PC-9 (cell line): ENCODE measurements at regions not wholly inside any gene's neighbourhood (a gene's known extent, or its start where the extent isn't known, plus 50 kb on each side); places are given as distances from the start of the nearest gene placed in this dataset.

Source experiments
- BruUV-seq: library from RNA; stranded (reverse); fragments of 400-500 nt; replicated peaks from 2 replicates; lab custom pipeline; 2021; lab: Mats Ljungman, UMichigan
- CTCF ChIA-PET: fragments of 300-600 bp; sonication (Branson Sonifier 250); formaldehyde crosslinking; loops from one replicate; lab custom pipeline; 2022; ENCODE audit warnings: antibody characterized with exemption; lab: Charles Lee
- POLR2A ChIA-PET: fragments of 300-600 bp; sonication (Branson Sonifier 250); formaldehyde crosslinking; loops from one replicate; lab custom pipeline; 2022; ENCODE audit warnings: antibody characterized with exemption; ENCODE audit not compliant: unreplicated experiment; lab: Charles Lee
- DNase-seq, 2 experiments: peaks; one replicate each; pipeline versions ENCODE4 v3.0.0 to v3.0.0-alpha.2; 2015 to 2022; ENCODE audit warnings: mixed read lengths in 1 of 2
- H2AFZ ChIP-seq: fragments of 200-600 bp; sonication (generic); 2 replicates; pipeline ENCODE4 v1.8.1; 2017; ENCODE audit warnings: antibody characterized with exemption
- H3F3A ChIP-seq: fragments of 200-600 bp; sonication (generic); 2 replicates; pipeline ENCODE4 v1.8.1; 2017; ENCODE audit warnings: antibody characterized with exemption, mild to moderate bottlenecking, low read depth; ENCODE audit not compliant: insufficient read depth
- H3K27ac ChIP-seq: fragments of 200-600 bp; sonication (generic); 2 replicates; pipeline ENCODE4 v1.6.1; 2016; ENCODE audit warnings: mixed run types
- H3K27me3 ChIP-seq: fragments of 200-600 bp; sonication (generic); 2 replicates; pipeline ENCODE4 v1.6.1; 2016; ENCODE audit warnings: low read depth, mixed run types; ENCODE audit not compliant: insufficient read depth
- H3K36me3 ChIP-seq: fragments of 200-600 bp; sonication (generic); 2 replicates; pipeline ENCODE4 v1.6.1; 2016; ENCODE audit warnings: low read depth, mixed run types
- H3K4me1 ChIP-seq: fragments of 200-600 bp; sonication (generic); replicated peaks from 2 replicates; pipeline ENCODE4 v1.6.1; 2016; ENCODE audit warnings: mixed run types; ENCODE audit not compliant: insufficient read depth
- H3K4me2 ChIP-seq: fragments of 200-600 bp; sonication (generic); 2 replicates; pipeline ENCODE4 v1.6.1; 2017; ENCODE audit warnings: mixed run types
- H3K4me3 ChIP-seq: fragments of 200-600 bp; sonication (generic); 2 replicates; pipeline ENCODE4 v1.6.1; 2016; ENCODE audit warnings: mixed run types
- H3K79me2 ChIP-seq: fragments of 200-600 bp; sonication (generic); 2 replicates; pipeline ENCODE4 v1.6.1; 2017; ENCODE audit warnings: low read depth, mixed run types
- H3K9me2 ChIP-seq: fragments of 200-600 bp; sonication (generic); 2 replicates; pipeline ENCODE4 v1.8.1; 2017; ENCODE audit warnings: mild to moderate bottlenecking; ENCODE audit not compliant: insufficient read depth
- H3K9me3 ChIP-seq: fragments of 200-600 bp; sonication (generic); 2 replicates; pipeline ENCODE4 v1.8.1; 2016; ENCODE audit warnings: low read depth; ENCODE audit not compliant: insufficient read depth
- H4K20me1 ChIP-seq: fragments of 200-600 bp; sonication (generic); 2 replicates; pipeline ENCODE4 v1.8.1; 2017; ENCODE audit not compliant: insufficient read depth
- EZH2 ChIP-seq: fragments of 200-600 bp; sonication (generic); IDR thresholded peaks from 2 replicates; pipeline ENCODE4 v1.8.0; 2017; ENCODE audit warnings: antibody characterized with exemption, low read depth
- intact Hi-C: fragments of 100-400 bp; cut with micrococcal nuclease; formaldehyde crosslinking; loops from one replicate; pipeline ENCODE4 v1.10.0; 2022; ENCODE audit not compliant: unreplicated experiment
- TF ChIP-seq, protein P1 (sequence below): fragments of 200-600 bp; sonication (generic); conservative IDR thresholded peaks from 2 replicates; pipeline ENCODE4 v1.6.1; 2017; ENCODE audit warnings: mixed run types, antibody characterized with exemption, mild to moderate bottlenecking, moderate library complexity

DNA sequence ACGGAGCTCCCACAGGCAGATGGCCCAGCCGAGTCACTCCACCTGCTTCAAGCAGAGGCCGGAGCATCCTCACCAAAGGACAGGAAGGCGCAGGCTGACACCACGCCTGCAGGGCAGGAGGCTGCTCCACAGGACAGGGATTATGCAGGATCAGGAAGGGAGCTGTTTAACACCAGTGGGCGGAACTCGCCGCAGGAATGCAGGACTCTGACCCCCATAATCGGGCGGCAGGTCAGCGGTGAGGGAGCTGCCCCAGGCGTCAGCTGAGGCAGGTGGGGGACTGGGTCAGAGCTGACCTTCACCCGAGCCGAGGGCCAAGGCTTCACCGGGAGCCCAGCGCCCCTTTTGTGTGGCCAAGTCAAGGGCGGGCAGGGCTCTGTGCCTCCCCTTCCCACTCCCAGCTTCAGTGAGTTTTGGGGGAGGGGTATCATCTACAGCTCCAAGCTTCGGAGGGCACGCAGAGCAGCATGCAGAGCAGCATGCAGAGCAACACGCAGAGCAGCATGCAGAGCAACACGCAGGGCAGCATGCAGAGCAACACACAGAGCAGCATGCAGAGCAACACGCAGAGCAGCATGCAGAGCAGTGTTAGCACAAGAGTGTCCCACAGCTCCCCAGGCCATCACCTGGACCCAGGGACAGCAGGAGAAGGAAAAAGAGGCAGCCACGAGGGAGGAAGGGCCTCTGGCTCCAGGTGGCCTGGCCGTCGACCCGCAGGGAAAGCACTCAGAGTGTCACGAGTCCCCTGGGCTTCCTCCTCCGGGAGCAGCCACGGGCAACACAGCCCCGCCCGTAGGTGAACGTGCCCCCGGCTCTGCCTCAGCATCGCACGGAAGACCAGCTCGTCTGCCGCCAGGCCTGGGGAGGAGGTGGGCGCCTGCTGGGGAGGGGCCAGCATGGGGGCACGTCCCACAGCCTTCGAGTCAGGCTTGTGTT is 151.7 kb upstream of the PPP2R2D start:
- Histone ChIP-seq H3K9me3 (no peaks in the 10 kb centered on the region), H3K4me3 (no peak overlapping the region), H3K9me2 (no peaks in the 10 kb centered on the region), H3K36me3 (no peaks in the 10 kb centered on the region), H3K79me2 (no peaks in the 10 kb centered on the region), H3F3A (no peaks in the 10 kb centered on the region), H3K4me2 (no peak overlapping the region), H2AFZ (no peak overlapping the region), H4K20me1 (no peaks in the 10 kb centered on the region), H3K4me1 (no peaks in the 10 kb centered on the region), H3K27ac (no peak overlapping the region), H3K27me3 (peaks cover 84% of the 10 kb centered on the region)
- intact Hi-C loops, result no loop called here
- ChIA-PET CTCF (no interaction called here), POLR2A (no interaction called here)
- TF ChIP-seq, protein P1, sequence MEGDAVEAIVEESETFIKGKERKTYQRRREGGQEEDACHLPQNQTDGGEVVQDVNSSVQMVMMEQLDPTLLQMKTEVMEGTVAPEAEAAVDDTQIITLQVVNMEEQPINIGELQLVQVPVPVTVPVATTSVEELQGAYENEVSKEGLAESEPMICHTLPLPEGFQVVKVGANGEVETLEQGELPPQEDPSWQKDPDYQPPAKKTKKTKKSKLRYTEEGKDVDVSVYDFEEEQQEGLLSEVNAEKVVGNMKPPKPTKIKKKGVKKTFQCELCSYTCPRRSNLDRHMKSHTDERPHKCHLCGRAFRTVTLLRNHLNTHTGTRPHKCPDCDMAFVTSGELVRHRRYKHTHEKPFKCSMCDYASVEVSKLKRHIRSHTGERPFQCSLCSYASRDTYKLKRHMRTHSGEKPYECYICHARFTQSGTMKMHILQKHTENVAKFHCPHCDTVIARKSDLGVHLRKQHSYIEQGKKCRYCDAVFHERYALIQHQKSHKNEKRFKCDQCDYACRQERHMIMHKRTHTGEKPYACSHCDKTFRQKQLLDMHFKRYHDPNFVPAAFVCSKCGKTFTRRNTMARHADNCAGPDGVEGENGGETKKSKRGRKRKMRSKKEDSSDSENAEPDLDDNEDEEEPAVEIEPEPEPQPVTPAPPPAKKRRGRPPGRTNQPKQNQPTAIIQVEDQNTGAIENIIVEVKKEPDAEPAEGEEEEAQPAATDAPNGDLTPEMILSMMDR, result no peak
- no peak for TF ChIP-seq EZH2
- no peak for DNase-seq
- BruUV-seq, result no TSS peak

DNA sequence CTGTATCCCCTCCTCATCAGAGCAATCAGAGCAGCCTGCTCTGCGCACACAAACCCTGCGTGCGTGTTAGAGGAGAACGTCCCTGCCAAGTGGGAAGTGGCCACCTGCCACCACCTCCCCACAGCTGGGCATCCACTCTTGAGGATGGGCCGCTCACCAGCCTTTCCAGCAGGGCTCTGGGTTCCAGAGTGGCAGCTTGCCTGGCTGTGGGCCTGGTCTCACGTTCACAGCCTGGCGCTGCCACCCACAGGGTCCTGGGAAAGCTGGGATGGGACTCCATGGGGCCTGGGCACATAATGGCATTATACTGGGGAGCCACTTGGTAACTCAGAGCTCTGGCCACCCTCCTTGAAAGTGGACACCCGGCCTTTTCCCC is 151.1 kb upstream of the PPP2R2D start:
- no peak overlapping the region for H3K4me3 ChIP-seq
- CTCF ChIA-PET, result no interaction called here
- no peaks in the 10 kb centered on the region for H3K36me3 ChIP-seq
- H3K4me2 ChIP-seq, result no peak overlapping the region
- H3K79me2 ChIP-seq, result no peaks in the 10 kb centered on the region
- no peaks in the 10 kb centered on the region for H3K4me1 ChIP-seq
- H2AFZ ChIP-seq, result no peak overlapping the region
- H3K27ac ChIP-seq, result no peak overlapping the region
- BruUV-seq, result no TSS peak
- H3K9me3 ChIP-seq, result no peaks in the 10 kb centered on the region
- intact Hi-C loops, result no loop called here
- H4K20me1 ChIP-seq, result no peaks in the 10 kb centered on the region
- DNase-seq, result no peak
- H3F3A ChIP-seq, result no peaks in the 10 kb centered on the region
- peaks cover 86% of the 10 kb centered on the region for H3K27me3 ChIP-seq
- no peaks in the 10 kb centered on the region for H3K9me2 ChIP-seq
- TF ChIP-seq, protein P1, result no peak
- no peak for TF ChIP-seq EZH2
- POLR2A ChIA-PET, result no interaction called here

DNA sequence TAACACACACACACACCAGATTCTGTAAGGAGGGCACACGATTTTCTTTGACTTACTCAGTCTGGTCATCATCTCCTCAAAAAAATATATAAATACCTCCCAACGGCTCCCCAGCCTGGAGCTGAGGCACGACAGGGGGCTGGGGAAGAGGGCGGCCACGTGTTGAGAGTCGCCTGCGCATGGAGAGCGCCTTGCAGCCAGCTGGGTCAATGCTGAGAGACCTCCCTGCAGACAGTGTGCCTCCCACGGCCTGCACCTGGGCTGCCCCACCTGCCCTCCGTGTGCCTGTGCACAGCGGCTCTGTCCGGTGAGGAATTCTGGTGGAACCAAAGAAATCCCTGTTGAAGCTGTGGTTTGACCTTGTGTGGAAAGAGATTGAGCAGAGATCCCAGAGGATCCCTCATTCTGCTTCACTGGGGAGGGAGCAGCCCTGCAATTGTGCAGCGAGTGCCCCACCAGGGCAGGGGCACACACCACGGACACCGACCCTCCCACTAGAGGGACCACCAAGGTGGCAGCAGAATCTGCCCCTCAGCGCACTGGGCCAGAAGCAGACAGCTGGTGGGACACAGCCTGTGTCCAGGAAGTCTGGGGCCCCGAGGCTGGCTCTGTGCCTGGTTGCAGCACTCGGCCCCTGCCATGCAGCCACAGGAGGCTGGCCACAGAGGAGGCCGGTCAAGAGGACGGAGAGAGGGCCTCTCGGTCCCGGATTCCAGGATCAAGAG is 150.5 kb upstream of the PPP2R2D start:
- H3K27ac ChIP-seq, result no peak overlapping the region
- H3F3A ChIP-seq, result no peaks in the 10 kb centered on the region
- no peaks in the 10 kb centered on the region for H3K36me3 ChIP-seq
- H3K4me3 ChIP-seq, result no peak overlapping the region
- no peaks in the 10 kb centered on the region for H3K79me2 ChIP-seq
- H3K4me2 ChIP-seq, result no peak overlapping the region
- no peak for TF ChIP-seq EZH2
- TF ChIP-seq, protein P1, result no peak
- no peaks in the 10 kb centered on the region for H4K20me1 ChIP-seq
- ChIA-PET POLR2A (no interaction called here), CTCF (no interaction called here)
- intact Hi-C loops, result no loop called here
- H3K4me1 ChIP-seq, result no peaks in the 10 kb centered on the region
- peaks cover 87% of the 10 kb centered on the region for H3K27me3 ChIP-seq
- no TSS peak for BruUV-seq
- no peak for DNase-seq
- no peaks in the 10 kb centered on the region for H3K9me2 ChIP-seq
- H3K9me3 ChIP-seq, result no peaks in the 10 kb centered on the region
- no peak overlapping the region for H2AFZ ChIP-seq
